Keratinocyte (primary cell): ENCODE measurements at regions not wholly inside any gene's neighbourhood (a gene's known extent, or its start where the extent isn't known, plus 50 kb on each side); places are given as distances from the start of the nearest gene placed in this dataset.

Experiments used
- DNase-seq: peaks from one replicate; pipeline ENCODE4 v3.0.0-alpha.2; 2011; ENCODE audit warnings: low read depth, missing footprints, low spot score
- FAIRE-seq: peaks from 2 replicates; lab custom pipeline; 2011; peaks lifted over from hg19 to GRCh38; lab: Jason Lieb, UNC
- H2AFZ ChIP-seq: 2 replicates; pipeline ENCODE4 v1.6.0; 2012; ENCODE audit warnings: low read length, control low read depth, inconsistent platforms; ENCODE audit not compliant: control insufficient read depth
- H3K27ac ChIP-seq: 2 replicates; pipeline ENCODE4 v1.5.1; 2011; ENCODE audit warnings: low read length; ENCODE audit not compliant: control insufficient read depth, insufficient read depth
- H3K27me3 ChIP-seq: 3 replicates; pipeline ENCODE4 v1.6.0; 2011; ENCODE audit warnings: low read length; ENCODE audit not compliant: control insufficient read depth, insufficient read depth; ENCODE audit errors: extremely low read depth
- H3K36me3 ChIP-seq, 2 experiments: 2 replicates in 1 of 2; 3 replicates in 1 of 2; pipeline ENCODE4 v1.5.1; 2011; ENCODE audit warnings: low read length in 2 of 2, mild to moderate bottlenecking in 1 of 2; ENCODE audit not compliant: control insufficient read depth in 2 of 2, insufficient read depth in 2 of 2; ENCODE audit errors: extremely low read depth in 1 of 2
- H3K4me1 ChIP-seq: 3 replicates; pipeline ENCODE4 v1.5.1; 2011; ENCODE audit warnings: low read length; ENCODE audit not compliant: control insufficient read depth, insufficient read depth; ENCODE audit errors: extremely low read depth
- H3K4me2 ChIP-seq: 3 replicates; pipeline ENCODE4 v1.6.0; 2011; ENCODE audit warnings: low read depth, low read length; ENCODE audit not compliant: control insufficient read depth, insufficient read depth; ENCODE audit errors: extremely low read depth
- H3K4me3 ChIP-seq, 3 experiments: fragments of 200-600 bp in 1 of 3; sonication (generic) in 1 of 3; 2 replicates in 2 of 3; 3 replicates in 1 of 3; pipeline ENCODE4 v1.5.1; 2011 to 2016; ENCODE audit warnings: low read length in 3 of 3, mild to moderate bottlenecking in 3 of 3, control low read depth in 2 of 3, inconsistent platforms in 1 of 3, low read depth in 1 of 3, mixed read lengths in 1 of 3, mixed run types in 1 of 3, moderate library complexity in 1 of 3; ENCODE audit not compliant: control insufficient read depth in 2 of 3, insufficient read depth in 2 of 3; ENCODE audit errors: extremely low read depth in 1 of 3
- H3K79me2 ChIP-seq: 2 replicates; pipeline ENCODE4 v1.6.0; 2012; ENCODE audit warnings: low read length; ENCODE audit not compliant: control insufficient read depth, insufficient read depth
- H3K9ac ChIP-seq: 3 replicates; pipeline ENCODE4 v1.6.0; 2011; ENCODE audit warnings: low read length; ENCODE audit not compliant: control insufficient read depth, insufficient read depth; ENCODE audit errors: extremely low read depth
- H3K9me1 ChIP-seq: 3 replicates; pipeline ENCODE4 v1.6.0; 2011; ENCODE audit warnings: low read length; ENCODE audit not compliant: control insufficient read depth, insufficient read depth; ENCODE audit errors: extremely low read depth
- H3K9me3 ChIP-seq: 2 replicates; pipeline ENCODE4 v1.5.1; 2012; ENCODE audit warnings: low read depth, low read length; ENCODE audit not compliant: control insufficient read depth
- H4K20me1 ChIP-seq: 3 replicates; pipeline ENCODE4 v1.6.0; 2011; ENCODE audit warnings: low read length; ENCODE audit not compliant: control insufficient read depth, insufficient read depth; ENCODE audit errors: extremely low read depth
- EZH2 ChIP-seq: IDR thresholded peaks from one replicate; pipeline ENCODE4 v1.6.1; 2012; ENCODE audit warnings: inconsistent platforms, mild to moderate bottlenecking, low read length, moderate library complexity
- dilution Hi-C: fragments of 300-500 bp; cut with MboI; formaldehyde crosslinking; loops from one replicate; pipeline ENCODE4 v1.7.0; 2020; ENCODE audit warnings: low sequenced_read_pairs; ENCODE audit not compliant: extremely low pct_ligation_motif_present
- TF ChIP-seq, protein P1 (sequence below), 3 experiments: IDR thresholded peaks in 1 of 3; conservative IDR thresholded peaks in 1 of 3; optimal IDR thresholded peaks in 1 of 3; 2 replicates in 2 of 3; 3 replicates in 1 of 3; pipeline versions ENCODE3 to v1.5.1; 2011; ENCODE audit warnings: low read length in 3 of 3, mild to moderate bottlenecking in 3 of 3, moderate library complexity in 2 of 3, control low read depth in 1 of 3, inconsistent platforms in 1 of 3; ENCODE audit not compliant: insufficient read depth in 2 of 3; ENCODE audit errors: extremely low read depth in 1 of 3

DNA sequence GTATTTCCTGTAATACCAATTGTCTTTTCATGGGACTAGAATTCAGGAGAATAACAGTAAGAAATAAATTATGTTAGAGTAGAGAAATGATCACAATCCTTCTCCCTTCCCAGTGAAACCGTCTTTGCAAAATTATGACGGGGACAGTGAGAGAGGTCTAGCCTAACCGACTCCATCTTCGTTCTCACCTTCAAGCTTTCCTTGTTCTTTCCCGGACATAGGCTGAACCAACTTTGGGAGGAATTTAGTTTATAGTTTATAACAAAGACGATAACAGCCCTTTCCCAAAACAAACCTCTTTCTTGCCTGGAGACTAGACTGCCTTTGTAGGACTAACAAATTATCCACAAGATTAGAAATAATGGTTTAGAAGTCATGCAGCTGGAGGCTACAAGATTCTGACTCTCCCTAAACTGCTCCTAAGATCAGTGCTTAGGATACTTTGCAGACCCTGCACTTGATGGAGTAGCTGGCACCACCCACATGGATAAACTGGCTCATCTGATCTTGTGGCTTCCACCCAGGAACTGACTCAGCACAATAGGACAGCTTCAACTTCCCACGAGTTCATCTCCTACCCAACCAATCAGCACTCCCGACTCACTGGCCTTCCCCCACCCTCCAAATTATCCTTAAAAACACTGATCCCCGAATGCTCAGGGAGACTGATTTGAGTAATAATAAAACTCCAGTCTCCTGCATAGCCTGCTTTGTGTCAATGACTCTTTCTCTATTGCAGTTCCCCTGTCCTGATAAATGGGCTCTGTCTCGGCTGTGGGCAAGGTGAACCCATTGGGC, 521.2 kb upstream of the TBX3 start:
- no peak for TF ChIP-seq EZH2
- TF ChIP-seq, protein P1, sequence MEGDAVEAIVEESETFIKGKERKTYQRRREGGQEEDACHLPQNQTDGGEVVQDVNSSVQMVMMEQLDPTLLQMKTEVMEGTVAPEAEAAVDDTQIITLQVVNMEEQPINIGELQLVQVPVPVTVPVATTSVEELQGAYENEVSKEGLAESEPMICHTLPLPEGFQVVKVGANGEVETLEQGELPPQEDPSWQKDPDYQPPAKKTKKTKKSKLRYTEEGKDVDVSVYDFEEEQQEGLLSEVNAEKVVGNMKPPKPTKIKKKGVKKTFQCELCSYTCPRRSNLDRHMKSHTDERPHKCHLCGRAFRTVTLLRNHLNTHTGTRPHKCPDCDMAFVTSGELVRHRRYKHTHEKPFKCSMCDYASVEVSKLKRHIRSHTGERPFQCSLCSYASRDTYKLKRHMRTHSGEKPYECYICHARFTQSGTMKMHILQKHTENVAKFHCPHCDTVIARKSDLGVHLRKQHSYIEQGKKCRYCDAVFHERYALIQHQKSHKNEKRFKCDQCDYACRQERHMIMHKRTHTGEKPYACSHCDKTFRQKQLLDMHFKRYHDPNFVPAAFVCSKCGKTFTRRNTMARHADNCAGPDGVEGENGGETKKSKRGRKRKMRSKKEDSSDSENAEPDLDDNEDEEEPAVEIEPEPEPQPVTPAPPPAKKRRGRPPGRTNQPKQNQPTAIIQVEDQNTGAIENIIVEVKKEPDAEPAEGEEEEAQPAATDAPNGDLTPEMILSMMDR (optimal IDR thresholded peaks at IDR 0.05 in 1 of 3, IDR thresholded peaks at IDR 0.05 in 1 of 3, conservative IDR thresholded peaks at IDR 0.05 in 1 of 3; ENCODE audit: extremely low read depth in 1 of 3, insufficient read depth in 2 of 3, low read length in 3 of 3) = no peak
- H3K9me1 ChIP-seq = no peaks in the 10 kb centered on the region
- H3K4me1 ChIP-seq = no peaks in the 10 kb centered on the region
- H3K9me3 ChIP-seq = no peaks in the 10 kb centered on the region
- H3K36me3 ChIP-seq = no peaks in the 10 kb centered on the region
- H3K4me3 ChIP-seq = no peak overlapping the region
- FAIRE-seq (no peak), DNase-seq (no peak)
- dilution Hi-C loops = no loop called here
- H3K79me2 ChIP-seq = no peaks in the 10 kb centered on the region
- H3K4me2 ChIP-seq = no peak overlapping the region
- no peak overlapping the region for H2AFZ ChIP-seq
- no peaks in the 10 kb centered on the region for H3K27me3 ChIP-seq
- H3K9ac ChIP-seq = no peak overlapping the region
- no peak overlapping the region for H3K27ac ChIP-seq
- H4K20me1 ChIP-seq = no peaks in the 10 kb centered on the region

DNA sequence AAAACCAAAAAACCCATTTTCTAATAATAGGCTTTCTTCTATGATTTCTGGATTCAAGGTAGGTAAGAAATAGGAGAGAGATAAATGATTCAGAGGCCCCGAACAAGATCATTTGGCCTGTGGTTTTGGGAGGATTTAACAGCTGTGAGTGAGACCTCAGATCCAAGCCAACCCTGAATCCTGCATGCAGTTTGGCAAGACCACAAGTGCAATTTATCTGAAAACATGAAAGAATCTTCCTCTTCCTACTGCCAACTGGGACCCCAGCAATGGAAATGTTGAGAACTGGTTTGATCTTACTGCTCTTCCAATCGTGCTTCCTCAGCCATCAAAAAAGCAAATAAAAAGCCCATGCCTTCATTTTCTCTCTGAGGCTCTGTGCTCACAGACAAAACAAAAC, 519.7 kb upstream of the TBX3 start:
- TF ChIP-seq, protein P1 (optimal IDR thresholded peaks at IDR 0.05 in 1 of 3, IDR thresholded peaks at IDR 0.05 in 1 of 3, conservative IDR thresholded peaks at IDR 0.05 in 1 of 3; ENCODE audit: extremely low read depth in 1 of 3, insufficient read depth in 2 of 3, low read length in 3 of 3) = no peak
- TF ChIP-seq EZH2 = no peak
- Histone ChIP-seq H3K36me3 (no peaks in the 10 kb centered on the region), H3K27ac (no peak overlapping the region), H4K20me1 (no peaks in the 10 kb centered on the region), H3K4me2 (no peak overlapping the region), H2AFZ (no peak overlapping the region), H3K9ac (no peak overlapping the region), H3K9me1 (no peaks in the 10 kb centered on the region), H3K27me3 (no peaks in the 10 kb centered on the region), H3K79me2 (no peaks in the 10 kb centered on the region), H3K4me3 (no peak overlapping the region), H3K9me3 (no peaks in the 10 kb centered on the region), H3K4me1 (no peaks in the 10 kb centered on the region)
- DNase-seq = no peak
- no peak for FAIRE-seq
- dilution Hi-C loops = no loop called here
